Activated CD4-positive, alpha-beta T cell treated with anti-CD3 and anti-CD28 coated beads, Interleukin-2, amount 50 U/mL, for 16 hours (primary cell): ENCODE measurements at regions not wholly inside any gene's neighbourhood (a gene's known extent, or its start where the extent isn't known, plus 50 kb on each side); places are given as distances from the start of the nearest gene placed in this dataset.
A peak's percentile ranks its signal among the peaks of the same experiment; 100 is the strongest.

ENCODE experiments used
- DNase-seq: peaks from one replicate; pipeline ENCODE4 v3.0.0-alpha.2; 2020

DNA sequence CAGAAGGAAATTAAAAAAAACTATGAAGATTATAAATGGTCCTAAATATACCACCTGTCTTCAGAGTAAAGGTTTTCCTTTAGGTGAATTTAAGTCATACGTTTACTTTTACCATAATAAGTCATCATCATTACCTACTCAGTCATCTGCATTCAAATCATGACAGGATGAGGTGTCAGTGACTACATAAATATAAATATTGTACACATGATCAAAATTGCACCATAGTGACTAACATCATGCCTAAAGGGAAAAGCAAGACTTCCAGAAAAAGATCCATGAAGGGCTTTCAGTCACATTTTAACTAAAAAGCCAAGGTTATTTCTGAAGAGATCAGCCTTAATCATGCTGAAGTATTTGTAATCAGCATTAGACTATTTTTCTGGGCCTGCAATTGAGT, 759.9 kb upstream of the FLRT2 start:
- no peak for DNase-seq

DNA sequence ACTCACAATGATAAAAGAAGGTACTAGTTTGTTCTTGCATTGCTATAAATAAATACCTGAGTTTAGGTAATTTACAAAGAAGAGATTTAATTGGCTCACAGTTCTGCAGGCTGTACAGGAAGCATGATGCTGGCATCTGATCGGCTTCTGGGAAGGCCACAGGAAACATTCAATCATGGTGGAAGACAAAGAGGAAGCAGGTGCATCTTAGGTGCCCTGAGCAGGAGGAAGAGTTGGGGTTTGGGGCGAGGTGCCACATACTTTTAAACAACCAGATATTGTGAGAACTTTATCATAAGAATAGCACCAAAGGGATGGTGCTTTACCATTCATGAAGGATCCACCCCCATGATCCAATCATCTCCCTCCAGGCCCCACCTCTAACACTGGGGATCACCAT, 752.6 kb upstream of the FLRT2 start:
- no peak for DNase-seq

DNA sequence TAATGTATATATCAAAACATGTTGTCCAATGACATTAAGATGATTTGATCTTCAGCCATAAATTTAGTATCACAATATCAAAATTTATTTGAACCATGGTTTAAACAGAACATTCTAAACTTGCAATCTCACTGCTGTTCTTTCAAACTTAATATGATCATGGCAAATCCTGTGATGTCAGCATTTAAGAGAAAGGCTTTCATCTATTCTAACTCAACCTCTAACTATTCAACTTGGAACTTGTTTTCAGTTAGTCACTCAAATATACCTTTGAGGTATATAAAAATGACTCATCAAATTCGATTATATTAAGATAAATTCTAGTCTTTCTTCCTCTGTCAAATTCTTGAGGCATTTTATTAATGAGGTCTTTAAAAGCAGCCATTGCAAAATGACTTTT, 747.0 kb upstream of the FLRT2 start:
- DNase-seq, result no peak

DNA sequence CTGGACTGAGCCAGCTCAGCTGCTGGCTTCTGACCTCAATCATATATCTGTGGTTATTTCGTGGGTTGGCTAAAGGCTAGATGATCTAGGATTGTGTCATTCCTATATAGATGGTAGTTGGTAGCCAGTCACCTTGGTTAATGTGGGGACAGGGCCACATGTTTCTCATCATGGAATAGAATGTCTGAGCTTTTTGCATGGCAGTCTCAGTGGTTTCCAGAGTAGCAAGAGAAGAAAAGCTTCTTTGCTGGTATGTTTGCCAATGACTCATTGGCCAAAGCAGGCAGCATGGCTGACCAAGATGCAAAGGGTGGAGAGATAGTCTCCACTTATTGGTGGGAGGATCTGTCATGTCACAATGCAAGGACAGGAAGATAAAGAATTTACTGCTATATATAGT, 746.4 kb upstream of the FLRT2 start:
- peak; percentile 4 for DNase-seq

DNA sequence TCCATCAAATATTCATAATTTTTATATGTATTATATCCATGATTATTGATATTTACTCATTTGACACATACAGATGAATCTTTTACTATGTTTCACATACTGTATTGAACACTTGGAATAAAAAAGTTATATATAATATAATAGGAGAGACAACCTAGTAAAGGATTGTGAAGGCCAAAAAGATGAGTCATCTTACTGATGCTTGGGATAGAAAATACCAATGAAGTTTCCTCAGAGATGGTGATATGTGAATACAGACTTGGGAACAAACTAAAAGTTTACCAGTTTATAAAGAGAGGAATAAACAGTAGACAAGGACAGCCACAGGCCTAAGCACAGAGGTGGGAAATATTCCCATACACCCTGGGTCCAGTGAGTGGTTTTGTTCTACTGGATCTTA, 743.9 kb upstream of the FLRT2 start:
- no peak for DNase-seq

DNA sequence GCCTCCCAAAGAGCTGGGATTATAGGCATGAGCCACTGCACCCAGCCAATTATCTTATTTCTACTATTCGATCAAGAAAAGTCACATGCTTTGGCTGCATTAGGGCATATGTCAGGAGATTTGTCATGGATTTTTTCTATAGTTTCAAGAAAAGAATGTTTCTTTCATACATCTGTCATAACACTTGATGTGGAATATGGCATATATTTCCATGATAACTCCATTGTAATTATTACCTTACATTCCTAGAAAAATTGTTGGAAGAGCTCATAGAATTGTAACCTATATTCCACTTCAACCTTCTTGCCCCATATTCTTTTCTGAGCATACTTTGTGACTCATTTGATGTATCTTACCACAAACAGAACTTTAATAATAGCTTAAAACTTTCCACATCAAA, 740.9 kb upstream of the FLRT2 start:
- no peak for DNase-seq

DNA sequence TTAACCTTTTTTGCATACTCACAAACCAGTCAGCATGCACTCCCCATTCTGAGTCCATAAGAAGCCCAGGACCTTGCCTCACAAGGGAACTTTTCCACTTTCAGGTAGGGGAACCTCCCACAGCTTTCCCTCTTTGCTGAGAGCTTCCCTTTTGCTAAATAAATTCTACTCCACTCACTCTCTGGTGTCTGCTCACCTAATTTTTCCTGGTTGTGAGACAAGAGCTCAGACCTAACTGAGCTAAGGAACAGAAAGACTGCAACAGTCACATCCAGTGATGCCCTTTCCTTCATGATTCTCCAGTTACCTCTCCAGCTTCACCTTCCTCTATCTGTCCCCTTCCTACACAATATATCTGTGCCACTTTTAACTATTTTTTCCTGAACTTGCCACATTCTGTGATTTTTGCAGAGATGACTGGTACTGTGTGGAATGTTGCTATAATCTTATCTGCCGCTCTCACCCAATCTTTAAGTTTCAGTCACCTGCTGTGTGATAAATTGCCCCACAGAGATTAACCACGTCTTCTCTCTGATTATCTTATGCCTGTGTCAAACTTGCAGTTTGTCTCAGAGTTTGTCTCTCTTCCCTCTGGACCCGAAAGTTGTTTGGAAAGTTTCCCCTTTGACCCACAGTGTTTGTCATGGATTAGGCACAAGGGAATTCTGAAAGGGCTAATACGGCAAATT, 737.1 kb upstream of the FLRT2 start:
- DNase-seq, result no peak

DNA sequence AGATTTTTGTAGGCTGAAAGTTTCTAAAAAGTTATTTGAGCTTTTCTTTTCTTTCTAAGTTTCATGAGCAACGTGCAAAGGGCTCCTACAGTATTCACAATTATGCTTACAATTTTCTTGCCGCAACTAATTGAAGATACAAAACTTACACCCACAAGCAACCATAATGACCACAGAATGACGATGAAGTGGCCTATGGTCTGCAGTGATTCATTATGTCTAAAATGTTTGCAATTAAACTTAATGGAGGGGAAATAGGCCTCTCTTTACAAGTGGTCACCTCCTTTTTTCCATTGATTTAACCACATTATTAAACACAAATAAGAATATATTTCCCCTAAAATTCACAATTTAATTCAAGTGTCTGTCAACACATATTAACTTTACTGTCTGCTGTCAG, 732.6 kb upstream of the FLRT2 start:
- no peak for DNase-seq

DNA sequence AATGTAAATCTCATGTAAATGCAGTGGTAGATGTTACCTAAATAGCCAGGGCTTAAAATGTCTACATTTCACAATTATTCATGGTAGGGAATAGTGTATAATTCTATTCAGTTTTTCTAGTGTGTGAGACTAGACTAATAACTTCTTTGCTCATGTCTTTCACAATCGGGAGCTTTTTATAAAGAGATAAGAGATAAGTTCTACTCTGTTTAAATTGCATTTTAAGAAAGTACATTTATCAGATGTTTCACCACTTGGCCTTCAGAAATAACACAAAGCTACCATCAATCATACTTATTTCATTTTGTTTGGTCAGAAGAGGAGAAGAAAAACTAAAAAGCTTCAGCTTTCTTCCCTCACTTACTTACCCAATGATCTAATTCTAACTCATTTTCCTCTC, 725.5 kb upstream of the FLRT2 start:
- DNase-seq, result no peak

DNA sequence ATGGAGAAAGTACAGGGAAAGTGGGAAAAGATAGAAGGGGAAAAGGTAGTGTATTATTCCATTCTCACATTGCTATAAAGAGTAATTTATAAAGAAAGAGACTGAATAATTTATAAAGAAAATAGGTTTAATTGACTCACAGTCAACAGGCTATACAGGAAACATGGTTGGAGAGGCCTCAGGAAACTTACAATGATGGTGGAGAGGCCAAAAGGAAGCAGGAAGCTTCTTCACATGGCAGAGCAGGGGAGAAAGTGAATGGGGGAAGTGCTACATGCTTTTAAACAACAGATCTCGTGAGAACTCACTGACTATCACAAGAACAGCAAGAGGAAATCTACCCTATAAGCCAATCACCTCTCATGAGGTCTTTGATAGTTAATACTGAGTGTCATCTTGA, 725.0 kb upstream of the FLRT2 start:
- no peak for DNase-seq

DNA sequence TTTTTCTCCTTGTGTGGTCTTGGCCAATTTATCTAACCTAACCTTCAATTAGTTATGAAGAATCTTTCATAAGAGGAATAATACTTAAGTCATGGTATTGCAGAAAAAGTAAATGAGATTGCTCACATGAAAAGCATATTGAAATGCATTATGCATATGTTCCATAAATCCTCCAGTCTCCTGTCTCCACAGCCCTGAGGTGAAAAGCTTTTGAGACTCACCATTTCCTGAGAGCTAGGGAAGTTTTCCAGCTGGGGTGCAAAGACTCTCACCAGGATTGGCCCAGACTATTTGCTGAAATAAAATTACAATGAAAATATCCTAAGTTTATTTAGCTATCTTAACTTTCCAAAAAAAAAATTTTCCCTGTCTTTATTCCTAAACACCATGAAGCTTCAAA, 723.8 kb upstream of the FLRT2 start:
- no peak for DNase-seq

DNA sequence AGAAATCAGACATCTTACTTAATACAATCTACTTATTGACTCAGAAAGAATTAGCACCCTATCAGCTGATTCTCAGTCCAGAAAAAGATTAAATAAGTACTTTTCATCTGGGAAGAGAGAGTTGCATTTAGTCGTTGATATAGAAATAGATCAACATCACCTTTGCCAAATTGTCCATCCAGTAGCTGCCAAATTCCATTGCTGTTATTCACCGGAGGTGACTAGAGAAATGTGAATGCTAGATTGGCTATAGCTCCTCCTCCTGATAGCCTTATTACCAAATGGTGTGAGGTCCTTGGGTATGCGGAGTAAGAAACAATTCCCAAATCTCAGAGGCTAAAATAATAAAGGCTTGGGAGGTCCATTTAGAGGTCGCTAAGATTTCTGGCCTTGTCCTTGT, 723.3 kb upstream of the FLRT2 start:
- no peak for DNase-seq

DNA sequence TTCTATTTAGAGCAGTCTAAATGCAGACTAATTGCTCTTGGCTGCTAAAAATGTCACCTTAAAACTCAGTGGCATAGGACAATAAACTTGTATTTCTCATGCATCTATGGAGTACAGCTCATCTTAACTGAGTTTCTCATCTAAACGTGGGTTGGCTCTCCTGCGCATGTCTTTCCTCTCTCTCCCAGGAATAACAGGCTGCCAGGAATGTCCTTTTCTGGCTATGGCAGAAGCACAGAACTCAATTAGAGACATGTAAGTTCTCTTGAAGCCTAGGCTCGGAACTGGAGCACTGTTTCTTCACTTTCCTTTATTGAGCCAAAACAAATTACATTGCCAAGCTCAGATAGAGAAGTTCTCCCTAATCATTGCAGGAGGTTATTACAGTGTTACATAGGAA, 722.3 kb upstream of the FLRT2 start:
- no peak for DNase-seq

DNA sequence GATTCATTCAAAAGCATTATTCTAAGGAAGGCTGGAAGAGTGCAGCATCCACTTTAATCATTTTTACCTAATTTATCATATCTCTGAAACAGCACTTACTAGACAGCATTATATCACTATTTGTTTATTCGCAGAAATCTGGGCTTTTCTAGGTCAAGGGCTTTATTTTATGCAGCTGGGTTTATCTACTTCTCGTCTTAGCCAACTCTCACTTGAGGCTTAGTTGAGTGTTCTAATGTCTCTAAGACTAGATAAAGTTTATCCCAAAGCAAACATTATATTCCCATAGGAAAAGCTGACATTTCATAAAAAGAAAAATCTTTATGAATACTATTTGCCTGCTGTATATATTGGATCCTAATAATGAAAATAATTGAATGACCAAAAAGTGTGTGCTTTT, 720.8 kb upstream of the FLRT2 start:
- DNase-seq, result no peak

DNA sequence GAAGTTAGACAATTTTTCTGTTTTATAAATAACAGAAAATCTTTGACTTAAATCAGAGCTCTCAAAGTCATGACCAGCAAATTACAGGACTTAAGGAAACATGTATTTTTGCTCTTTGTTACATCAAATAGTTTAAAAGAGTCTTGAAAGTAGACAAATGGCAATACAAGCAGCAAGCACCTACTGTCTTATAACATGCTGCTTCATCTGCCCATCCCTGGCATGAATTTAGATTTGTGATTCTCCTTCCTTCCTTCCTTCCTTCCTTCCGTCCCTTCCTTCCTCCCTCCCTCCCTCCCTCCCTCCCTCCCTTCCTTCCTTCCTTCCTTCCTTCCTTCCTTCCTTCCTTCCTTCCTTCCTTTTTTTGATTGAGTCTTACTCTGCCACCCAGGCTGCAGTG, 715.6 kb upstream of the FLRT2 start:
- no peak for DNase-seq

DNA sequence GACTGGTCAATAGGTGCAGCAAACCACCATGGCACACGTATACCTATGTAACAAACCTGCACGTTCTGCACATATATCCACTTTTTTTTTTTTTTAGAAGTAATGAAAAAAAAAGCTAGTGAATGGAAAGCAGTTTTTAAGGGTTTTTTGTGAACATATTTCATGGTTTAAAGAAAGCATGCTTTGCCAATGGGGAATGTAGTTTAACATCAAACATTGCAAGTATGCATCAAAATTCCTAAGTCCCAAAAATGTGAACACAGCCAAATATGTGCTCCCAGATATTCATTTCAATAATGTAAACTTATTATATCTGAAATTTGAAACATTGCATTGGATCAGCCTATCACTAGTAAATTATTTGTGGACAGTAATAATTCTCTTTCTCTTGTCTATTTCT, 710.4 kb upstream of the FLRT2 start:
- DNase-seq, result no peak

DNA sequence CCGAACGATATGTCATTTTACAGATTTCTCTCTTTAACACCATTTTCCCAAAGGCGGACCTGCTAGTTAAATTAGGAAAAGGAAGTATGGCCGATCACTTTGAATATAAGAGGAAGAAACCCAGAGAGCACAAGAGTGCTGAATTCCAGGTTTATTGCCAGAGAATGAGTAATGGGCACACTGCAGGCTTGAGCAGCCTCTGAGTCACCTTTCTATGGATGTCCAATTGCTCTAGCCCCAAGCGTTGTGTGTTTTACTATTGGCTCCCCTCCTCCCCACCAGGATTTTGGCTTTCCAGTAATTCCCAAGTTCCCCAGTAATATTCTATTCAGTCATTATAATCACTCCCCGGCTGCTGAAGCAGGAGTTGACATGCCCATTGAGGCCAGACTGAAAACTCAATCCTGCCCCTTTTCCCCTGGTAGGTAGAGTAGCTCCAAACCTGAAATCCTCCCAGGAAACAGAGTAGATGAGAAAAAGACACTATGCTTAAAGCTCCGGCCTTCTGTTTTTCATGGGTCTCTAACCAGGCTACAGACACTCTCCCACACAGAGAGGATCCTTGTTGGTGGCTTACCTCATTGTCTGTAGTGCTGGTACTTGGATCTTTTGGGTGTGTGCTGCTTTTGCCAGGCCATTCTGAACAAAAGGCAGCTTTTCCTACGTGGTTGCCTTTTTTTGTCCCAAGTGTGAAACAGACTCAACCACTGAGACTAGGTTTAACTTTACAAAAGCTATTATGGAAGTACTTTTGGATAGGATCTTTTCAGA, 704.3 kb upstream of the FLRT2 start:
- DNase-seq, result no peak

DNA sequence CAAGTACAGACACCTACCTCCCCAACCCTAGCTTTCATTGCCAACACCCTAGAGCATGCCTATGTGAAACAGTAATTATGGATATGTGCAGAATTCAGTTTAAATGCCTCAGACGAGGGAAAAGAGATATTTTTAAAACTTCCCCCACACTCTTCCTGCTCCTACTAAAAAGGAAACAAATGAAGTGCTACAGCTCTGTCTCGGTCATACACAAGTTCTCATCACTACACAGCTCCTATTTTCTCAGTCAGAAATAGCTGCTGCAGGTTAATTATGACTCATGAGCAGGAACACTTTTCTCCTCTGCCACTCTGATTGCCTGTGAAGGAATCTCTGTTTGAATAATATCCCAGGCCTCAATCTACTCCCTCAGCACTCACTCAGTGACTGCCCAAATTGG, 703.6 kb upstream of the FLRT2 start:
- no peak for DNase-seq

DNA sequence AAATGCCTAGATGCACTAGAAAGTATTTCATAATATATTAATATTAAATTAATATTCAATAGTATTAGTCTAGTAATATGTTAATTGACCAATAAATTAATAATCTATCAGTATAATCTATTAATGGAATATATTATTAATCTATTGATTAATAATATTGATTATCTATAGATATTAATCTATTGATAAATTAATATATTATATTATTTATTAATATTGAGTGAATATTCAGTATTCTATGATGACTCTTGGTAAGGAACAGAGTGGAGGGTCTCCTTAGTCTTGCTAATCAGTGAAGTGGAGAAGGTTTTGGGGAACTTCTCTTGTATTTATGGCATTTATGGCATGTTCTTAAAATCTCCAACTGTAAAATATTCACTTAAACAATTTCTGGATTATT, 679.3 kb upstream of the FLRT2 start:
- no peak for DNase-seq

DNA sequence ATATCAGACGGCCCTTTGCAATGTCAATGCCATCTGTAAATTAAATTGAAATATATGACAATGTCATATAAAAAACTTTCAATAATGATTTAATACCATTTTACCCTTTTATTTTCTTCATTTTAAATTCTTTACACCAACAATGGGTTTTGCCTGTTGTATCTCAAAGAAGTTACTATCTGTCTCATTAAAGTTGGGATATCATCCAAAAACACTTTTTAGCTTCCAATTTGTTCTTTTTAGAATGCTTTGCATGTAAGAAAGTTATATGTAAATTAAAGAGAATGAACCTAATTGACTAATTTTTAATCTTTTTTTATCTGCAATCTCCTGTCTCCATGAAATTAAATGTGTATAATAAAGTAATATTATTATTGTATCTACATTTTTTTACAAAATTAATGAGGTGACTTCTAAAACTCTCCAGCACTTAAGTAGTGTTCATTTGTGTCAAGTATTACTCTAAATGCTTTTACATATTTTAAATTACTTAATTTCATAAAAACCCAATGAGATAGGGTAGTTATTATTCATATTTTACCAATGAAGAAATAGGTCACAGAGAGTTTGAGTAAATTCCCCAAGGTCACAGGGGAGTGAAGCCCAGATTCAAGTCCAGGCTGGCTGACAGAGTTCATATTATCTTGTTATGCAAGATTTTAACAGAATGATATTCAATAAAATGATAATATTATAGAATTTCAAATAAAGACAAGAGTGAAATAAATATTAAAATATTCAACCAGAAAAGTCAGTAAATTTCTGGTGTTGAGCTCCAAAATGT, 673.0 kb upstream of the FLRT2 start:
- no peak for DNase-seq

DNA sequence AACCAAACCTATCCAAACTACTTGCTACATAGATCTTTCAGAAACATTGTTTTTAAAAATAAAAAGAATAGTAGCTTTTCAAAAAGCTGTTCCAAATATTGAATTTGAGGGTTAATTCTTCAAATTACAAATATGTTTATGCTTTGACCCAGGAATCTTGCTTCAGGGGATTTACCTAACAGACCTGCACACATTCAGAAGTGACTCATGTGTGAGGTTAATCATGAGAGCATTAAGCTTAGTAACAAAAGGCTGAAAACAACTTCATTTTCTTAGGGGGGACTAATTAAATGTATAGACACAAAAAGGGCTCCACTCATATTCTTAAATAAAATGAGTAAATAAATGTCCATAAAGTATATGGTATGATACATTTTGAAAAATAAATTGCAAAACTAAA, 672.4 kb upstream of the FLRT2 start:
- DNase-seq, result no peak

DNA sequence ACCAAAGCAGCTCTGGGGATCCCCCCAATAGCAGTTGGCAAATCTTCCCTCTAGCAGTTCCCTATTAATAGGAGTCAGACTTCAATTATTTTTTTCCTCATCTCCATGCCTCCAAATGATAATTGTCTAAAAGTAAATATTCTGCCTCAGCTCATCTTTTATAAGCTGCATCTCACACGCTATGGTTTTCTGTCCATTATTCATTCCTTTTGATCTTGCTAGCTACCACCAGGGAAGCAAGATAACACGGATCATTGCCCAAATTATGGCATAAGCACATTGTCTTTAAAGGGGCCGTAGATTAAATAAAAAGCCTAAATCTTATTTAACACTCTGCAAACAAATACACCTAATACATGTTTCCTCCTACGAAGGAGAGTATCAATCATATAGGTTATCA, 670.8 kb upstream of the FLRT2 start:
- no peak for DNase-seq

DNA sequence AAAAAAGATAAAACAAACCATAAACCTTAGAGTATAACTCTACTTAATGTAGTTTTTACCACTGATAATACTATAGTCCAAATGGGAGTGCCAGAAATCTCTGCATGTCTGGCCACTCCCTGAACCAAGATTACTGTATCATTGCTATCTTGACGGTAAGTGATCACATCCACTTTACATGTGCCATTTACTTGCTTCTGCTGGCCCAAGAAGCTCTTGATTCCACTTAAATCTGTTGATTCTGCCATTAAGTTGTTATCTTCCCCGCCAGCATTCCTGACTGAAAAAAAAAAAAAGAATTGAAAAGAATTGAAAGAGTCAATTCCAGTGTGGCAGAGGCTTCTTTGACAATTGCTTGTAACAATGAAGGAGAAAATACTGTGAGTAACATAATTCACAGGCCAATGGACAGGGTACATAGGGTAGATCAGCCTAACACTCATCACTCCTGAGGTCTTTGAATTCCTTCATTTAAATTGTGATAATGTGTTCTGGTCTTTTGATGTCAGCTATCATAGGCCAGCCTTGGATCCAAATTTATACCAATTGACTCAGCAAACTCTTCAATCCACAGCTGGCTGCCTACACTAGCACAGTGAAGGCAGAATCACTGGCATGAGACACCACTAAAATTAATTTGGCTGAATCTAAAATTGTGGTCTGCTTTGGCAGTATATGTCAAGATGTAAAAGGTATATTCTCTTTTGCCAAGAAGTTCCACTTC, 665.2 kb upstream of the FLRT2 start:
- DNase-seq, result no peak

DNA sequence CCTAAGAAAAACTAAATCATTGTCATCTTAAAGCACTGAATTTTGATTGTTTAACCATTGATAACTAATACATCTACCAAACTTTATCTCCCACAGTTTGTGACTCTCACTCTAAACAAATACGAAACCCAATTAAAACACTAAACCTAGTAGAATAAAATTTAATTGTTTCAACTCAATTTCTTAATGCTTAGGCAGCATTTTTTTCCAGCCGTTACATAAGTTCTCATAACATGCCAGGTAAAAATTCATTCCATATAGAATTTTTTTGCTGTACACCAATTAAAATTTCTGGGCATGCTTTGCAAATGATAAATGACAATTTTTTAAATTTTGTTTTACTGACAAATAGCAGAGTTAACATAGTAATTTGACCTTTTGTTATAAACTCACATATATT, 658.2 kb upstream of the FLRT2 start:
- DNase-seq, result no peak
